Testis (tissue), 2 donors: ENCODE measurements at regions not wholly inside any gene's neighbourhood (a gene's known extent, or its start where the extent isn't known, plus 50 kb on each side); places are given as distances from the start of the nearest gene placed in this dataset.

Experiments used
- CTCF ChIP-seq, 3 experiments: fragments of 450-650 bp in 2 of 3; fragments of 200-600 bp in 1 of 3; sonication (generic) in 1 of 3; IDR thresholded peaks; one replicate each; pipeline ENCODE4 v1.5.1; 2016 to 2019; ENCODE audit warnings: antibody characterized with exemption in 3 of 3, mild to moderate bottlenecking in 2 of 3, moderate library complexity in 1 of 3
- POLR2A ChIP-seq: fragments of 450-650 bp; IDR thresholded peaks from one replicate; pipeline ENCODE4 v1.6.1; 2017; ENCODE audit warnings: antibody characterized with exemption, mild to moderate bottlenecking, moderate library complexity

DNA sequence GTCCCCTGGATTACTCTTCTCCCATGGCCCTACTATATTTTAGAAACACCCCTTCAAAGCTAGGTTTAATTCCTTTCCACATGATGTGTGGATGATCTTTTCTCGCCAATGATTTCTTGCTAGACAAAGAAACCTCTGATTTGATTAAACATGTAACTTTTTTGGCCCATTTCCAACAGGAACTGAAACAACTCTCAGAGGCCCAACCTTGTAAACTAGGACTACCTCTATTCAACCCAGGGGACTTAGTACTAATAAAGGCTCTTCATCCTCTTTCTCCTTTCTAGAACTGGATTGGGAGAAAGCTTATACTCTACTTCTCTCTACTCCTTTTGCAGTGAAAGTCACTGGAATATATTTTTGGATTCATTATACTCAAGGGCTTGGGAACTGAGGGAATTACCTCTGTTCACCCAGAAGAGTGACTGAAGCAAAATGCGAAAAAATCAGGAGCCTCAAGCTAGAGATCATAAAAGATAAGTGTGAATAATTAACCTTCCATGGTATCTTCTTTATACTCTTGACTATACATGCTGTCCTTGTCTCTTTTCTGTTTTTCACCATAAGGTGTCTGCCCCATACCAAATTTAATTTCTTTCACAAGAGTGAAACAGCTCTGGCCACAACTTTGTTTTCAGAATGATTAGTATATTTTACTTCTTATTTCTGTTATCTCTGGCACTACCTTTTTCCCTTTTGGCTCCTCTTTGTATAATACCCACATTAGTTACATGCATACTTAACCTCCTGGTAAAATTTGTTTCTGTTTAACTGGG is 977.6 kb downstream of the SLITRK5 start:
- TF ChIP-seq POLR2A, result no peak
- TF ChIP-seq CTCF (IDR thresholded peaks at IDR 0.05), result no peak
